Activated T-helper 9 cell treated with anti-CD3 and anti-CD28 coated beads, Interleukin-2, amount 50 U/mL, for 16 hours (primary cell): ENCODE measurements at regions not wholly inside any gene's neighbourhood (a gene's known extent, or its start where the extent isn't known, plus 50 kb on each side); places are given as distances from the start of the nearest gene placed in this dataset.
"Not testable (repeated sequence)": the region's sequence is repeated elsewhere in the genome, so short reads cannot be mapped to it uniquely, and the experiment has no call there.

Experiments
- DNase-seq: peaks from one replicate; pipeline ENCODE4 v3.0.0-alpha.2; 2020; ENCODE audit warnings: low read depth

- no peak for DNase-seq
These were observed 114.1 kb downstream of the RAB38 start for GRCh38 chr11:88061111-88061510.

- DNase-seq, result no peak
These were observed 115.9 kb downstream of the RAB38 start for GRCh38 chr11:88059326-88059725.

DNA sequence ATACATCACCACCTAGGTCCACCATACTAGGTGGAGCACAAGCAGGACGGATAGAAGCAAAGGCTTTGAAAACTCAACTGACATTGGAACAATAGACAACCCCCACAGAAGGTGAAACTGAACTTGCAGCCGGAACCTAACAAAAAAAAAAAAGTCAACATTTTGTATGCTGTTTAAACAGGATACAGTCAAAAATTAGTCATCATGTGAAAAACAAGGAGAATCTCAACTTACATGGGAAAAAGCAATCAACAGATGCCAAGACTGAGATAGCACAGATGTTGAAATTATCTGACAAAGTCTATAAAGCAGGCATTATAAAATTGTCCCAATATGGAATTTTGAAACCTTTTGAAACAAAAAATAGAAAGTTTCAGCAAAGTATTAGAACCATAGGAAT lies 123.8 kb downstream of the RAB38 start:
- no peak for DNase-seq

GRCh38 chr11:88050247-88050646 lies 125.0 kb downstream of the RAB38 start:
- DNase-seq, result no peak

DNA sequence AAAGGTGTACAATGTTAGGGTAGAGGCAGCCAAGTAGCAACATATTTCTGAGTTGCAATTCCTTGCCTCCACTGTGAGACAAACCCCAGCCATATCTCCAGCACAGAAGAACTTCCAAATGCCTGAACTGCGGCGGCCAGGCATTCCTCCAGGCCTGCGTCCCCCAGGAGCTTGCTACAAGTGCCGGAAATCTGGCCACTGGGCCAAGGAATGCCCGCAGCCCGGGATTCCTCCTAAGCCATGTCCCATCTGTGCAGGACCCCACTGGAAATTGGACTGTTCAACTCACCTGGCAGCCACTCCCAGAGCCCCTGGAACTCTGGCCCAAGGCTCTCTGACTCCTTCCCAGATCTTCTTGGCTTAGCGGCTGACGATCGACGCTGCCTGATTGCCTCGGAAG lies 130.0 kb downstream of the RAB38 start:
- DNase-seq, result not testable (repeated sequence)

GRCh38 chr11:88044658-88045057 lies 130.6 kb downstream of the RAB38 start:
- not testable (repeated sequence) for DNase-seq

DNA sequence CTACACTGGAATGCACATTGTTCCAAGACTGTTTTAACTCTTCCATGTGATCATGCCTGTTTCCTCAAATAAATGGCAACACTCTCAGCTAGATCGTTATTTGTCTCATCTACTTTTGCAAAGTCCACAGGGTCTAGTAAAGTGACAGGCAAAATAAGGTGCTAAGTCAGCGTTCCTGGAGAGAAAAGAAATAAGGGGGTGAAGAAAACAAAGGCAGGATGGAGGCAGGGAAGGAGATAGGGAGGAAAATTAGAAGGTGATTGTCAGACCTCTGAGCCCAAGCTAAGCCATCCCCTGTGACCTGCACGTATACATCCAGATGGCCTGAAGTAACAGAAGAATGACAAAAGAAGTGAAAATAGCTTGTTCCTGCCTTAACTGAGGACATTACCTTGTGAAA lies 132.1 kb downstream of the RAB38 start:
- DNase-seq, result no peak

DNA sequence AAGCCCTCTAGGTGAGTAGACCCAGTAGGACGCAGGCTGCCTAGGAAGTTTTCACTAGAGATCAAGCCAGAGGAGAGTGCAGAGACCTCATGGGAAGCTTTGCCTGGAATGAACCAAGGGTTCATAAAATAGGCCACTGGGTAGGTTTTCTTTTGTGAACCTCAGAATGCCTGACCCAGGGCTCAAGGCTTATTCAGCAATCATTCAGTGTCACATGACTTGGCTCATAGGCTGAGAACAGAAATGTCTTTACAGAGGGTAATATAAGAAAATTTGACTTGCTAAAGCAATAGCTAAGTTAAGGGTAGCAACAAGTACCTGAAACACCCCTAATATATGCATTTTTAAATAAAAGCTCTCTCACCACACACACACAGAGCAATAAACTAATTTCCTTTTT lies 132.6 kb downstream of the RAB38 start:
- DNase-seq, result no peak

DNA sequence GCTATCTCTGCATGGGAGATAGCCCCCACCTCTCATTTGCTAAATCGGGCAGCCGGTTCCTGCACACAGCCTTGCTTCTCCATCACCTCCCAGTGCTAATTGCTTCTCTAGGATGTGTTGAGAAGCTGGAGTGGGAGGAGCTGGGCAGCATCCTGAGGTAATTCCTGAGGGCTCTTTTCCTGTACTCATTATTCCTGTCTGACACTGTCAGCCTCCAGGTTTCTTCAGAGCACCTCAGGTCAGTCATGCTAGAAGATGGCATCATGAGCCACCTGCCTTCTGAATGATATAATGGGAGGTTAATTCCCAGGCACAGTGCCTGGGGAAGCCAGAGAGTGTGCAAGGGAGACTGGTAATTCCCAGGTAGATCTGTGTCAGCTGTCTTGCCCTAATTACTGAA lies 133.0 kb downstream of the RAB38 start:
- DNase-seq, result no peak

- no peak for DNase-seq
These were observed 133.6 kb downstream of the RAB38 start for GRCh38 chr11:88041679-88042078.

DNA sequence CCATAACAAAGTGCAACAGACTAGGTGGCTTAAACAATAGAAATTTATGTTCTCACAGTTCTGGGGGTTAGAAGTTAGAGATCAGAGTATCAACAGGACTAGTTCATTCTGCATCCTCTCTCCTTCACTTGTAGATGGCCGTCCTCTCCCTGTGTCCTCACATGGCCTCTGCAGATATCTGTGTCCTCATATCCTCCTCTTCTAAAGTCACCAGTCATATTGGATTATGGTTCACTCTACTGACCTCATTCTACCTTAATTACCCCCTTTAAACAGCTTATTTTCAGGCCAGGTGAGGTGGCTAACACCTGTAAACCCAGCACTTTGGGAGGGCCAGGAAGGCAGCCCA lies 135.1 kb downstream of the RAB38 start:
- DNase-seq, result no peak

DNA sequence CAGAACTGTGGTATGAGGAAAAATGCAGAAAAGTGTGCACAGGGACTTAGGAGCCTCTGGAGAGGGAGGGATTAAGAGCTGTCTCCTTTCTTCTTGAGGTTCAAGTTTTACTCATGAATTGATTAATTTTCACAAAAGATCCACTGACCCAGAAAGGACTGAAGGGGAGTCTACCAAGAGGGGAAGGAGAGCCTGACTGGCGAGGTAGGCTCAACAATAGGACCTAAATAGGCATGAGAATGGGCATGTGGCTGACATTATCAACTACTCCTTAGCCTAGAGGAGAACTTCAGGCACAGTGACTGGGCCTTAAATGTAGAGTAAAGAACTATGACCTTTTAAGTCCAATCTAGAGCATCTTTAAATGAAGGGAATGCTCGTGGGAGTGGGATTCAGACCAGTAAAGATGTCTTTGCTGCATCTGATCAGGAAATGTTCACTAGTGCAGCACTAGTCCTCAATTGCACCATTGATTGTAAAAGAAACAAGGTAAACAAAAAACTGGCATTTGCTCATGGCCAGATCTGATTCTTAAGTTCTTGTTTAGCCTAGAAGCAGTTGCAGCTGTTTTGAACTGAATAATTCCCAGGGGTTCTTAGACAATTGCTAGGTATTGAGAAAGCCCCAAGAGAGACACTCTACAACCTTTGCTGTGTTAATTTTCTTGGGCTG lies 135.6 kb downstream of the RAB38 start:
- DNase-seq, result no peak

- DNase-seq, result no peak
These were observed 137.2 kb downstream of the RAB38 start for GRCh38 chr11:88038063-88038462.

- DNase-seq, result no peak
These were observed 138.5 kb downstream of the RAB38 start for GRCh38 chr11:88036701-88037100.

- DNase-seq, result no peak
These were observed 140.0 kb downstream of the RAB38 start for GRCh38 chr11:88035271-88035670.

DNA sequence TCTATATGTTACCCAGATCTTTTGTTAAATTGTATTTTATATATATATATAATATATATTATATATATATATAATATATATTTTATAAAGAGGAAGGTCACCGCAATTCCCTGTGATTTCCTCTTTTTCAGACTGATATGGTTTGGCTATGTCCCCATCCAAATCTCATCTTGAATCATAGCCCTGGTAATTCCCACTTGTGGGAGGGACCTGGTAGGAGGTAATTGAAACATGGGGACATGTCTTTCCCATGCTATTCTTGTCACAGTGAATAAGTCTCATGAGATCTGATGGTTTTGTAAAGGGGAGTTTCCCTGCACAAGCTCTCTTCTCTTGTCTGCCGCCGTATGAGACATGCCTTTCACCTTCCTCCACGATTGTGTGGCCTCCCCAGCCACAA lies 157.6 kb downstream of the RAB38 start:
- DNase-seq, result no peak

DNA sequence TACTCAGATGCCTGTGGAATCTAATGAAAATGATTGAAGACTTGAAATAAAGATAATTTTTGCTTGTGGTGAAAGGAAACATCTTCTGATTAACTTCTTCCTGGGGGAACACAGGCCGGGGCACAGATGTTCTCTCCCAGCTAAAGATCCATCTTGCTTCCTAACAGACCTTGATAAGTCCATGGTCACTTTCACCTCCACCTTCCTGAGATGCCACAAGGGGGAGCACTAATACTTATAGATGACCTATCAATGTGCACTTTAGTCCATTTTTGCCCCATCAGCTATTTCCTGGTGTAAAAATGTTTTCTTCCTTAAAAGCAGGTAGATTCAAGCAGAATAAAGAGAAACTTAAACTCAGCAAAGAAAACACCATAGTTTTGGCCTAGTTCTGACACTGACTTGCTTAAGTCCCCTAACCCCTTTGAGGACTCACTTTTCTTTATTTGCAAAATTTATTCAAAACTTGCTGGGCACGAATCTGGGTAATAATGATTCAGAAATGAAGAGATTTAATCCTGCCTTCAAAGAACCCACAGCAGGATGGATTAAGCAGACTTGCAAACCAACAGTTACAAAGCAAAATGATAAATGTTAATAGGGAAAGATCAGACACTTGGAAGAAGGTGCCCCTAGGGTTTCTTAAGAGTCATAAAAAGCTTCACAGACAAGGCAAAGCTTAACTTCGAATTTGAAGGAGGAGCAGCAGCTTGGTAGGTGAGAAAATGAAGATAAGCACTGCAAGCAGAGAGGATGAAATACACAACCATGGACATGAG lies 158.7 kb downstream of the RAB38 start:
- DNase-seq, result peak; percentile 7

DNA sequence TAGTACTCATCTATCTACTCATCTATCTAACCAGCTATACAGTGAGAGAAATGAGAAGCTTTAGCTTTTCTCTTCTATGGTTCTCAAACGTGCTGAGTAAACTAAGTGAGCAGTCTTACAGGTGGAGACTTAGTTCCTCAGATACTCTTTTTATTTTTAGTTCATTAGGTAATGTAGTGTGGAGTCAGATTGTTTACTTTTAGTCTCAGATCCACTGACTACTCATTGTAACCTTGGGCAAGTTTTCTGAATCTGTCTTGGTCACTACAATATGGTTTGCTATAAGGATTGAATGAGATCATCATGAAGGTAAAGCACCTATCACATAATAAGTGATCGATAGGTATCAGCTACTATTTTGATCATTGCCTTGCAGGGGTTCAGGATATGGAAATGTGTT lies 160.1 kb downstream of the RAB38 start:
- no peak for DNase-seq

GRCh38 chr11:88013508-88014065 lies 161.7 kb downstream of the RAB38 start:
- DNase-seq, result no peak

DNA sequence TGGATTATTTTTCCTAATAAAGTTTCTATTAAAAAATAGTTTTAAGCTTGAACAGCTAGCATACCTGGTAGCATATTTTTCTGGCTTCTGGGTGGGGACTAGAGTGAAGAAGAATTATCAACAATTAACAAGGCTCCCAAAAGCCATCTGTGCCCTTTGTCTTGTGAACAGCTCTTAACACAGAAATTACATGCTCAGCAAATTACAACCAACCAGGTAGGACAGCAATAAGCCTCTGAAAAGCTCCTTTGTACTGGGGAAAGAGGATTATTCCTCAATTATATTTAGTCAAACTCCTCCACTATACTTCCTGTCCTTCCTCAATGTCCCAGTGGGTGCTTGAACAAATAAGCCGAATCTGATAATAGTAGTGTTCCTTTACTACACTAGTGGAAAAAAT lies 162.8 kb downstream of the RAB38 start:
- no peak for DNase-seq

GRCh38 chr11:87976009-87976408 lies 199.2 kb downstream of the RAB38 start:
- no peak for DNase-seq

DNA sequence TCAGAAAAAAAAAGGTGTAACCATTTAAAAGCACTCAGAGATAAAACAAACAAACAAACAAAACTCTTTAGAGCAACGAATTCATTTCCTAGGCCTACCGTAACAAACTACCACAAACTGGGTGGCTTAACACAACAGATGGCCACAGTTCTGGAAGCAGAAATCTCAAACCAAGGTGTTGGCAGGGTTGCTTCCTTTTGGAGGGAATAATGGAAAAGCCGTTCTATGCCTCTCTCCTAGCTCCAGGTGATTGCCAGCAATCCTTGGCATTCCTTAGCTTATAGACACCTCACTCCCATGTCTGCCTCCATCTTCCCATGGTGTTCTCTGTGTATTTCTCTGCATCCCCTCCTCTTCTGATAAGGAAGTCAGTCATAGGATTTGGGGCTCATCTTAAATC lies 200.4 kb downstream of the RAB38 start:
- DNase-seq, result no peak

DNA sequence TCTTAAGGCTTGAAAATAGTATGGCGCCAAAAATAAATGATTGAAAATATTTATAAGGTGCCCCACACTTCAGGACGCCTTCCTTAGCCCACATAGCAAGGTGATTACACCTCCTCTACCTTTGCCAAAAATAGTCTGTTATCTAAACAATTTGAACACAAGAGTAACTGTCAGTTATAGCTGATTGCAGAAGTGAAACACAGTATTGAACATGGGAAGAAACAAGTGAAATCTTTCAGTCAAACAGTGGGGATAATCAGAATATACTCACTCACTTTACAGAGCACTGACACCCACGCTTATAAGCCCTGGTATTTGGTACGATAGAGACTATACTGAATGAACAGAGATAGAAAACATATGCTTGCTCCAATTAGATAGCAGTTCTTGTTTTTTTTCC lies 203.1 kb downstream of the RAB38 start:
- no peak for DNase-seq

GRCh38 chr11:87971354-87971753 lies 203.9 kb downstream of the RAB38 start:
- no peak for DNase-seq
